K562 (cell line): ENCODE measurements at regions not wholly inside any gene's neighbourhood (a gene's known extent, or its start where the extent isn't known, plus 50 kb on each side); places are given as distances from the start of the nearest gene placed in this dataset.

Source experiments
- ATAC-seq: fragments of 200-7000 bp; cut with Tn5 transposase; 3 replicates; pipeline ENCODE4 v1.9.1; 2020; ENCODE audit warnings: moderate library complexity
- BruUV-seq: library from RNA; stranded (reverse); fragments of 400-500 nt; replicated peaks from 2 replicates; lab custom pipeline; 2021; lab: Mats Ljungman, UMichigan
- CTCF ChIA-PET: fragments of 300-600 bp; formaldehyde crosslinking; extraction: SDS; loops from one replicate; lab custom pipeline; 2021; ENCODE audit warnings: low intra/inter-chr PET ratio; lab: Yijun Ruan, JAX
- POLR2A ChIA-PET: fragments of 300-600, 350-650 bp; sonication (Branson Sonifier 250); formaldehyde crosslinking; extraction: SDS; loops from one replicate; lab custom pipeline; 2021; ENCODE audit warnings: antibody characterized with exemption, inconsistent platforms; lab: Yijun Ruan, JAX
- DNase-seq, 4 experiments: peaks; one replicate each; pipeline versions ENCODE4 v3.0.0 to v3.0.0-alpha.2; 2011 to 2018; ENCODE audit warnings: low spot score in 3 of 4, mixed read lengths in 3 of 4; ENCODE audit errors: extremely low read depth in 1 of 4
- FAIRE-seq: peaks from 2 replicates; lab custom pipeline; 2011; peaks lifted over from hg19 to GRCh38; lab: Jason Lieb, UNC
- H2AFZ ChIP-seq: 2 replicates; pipeline ENCODE4 v1.6.0; 2011; ENCODE audit warnings: low read depth, low read length, control low read depth, inconsistent platforms
- H3K27ac ChIP-seq: fragments of 200-600 bp; 3 replicates; pipeline ENCODE4 v1.8.0; 2011; ENCODE audit warnings: low read depth, mild to moderate bottlenecking, control low read depth, inconsistent platforms, low read length, moderate library complexity, mixed read lengths; ENCODE audit errors: extremely low read depth
- H3K27me3 ChIP-seq, 2 experiments: fragments of 300-600 bp in 1 of 2; 2 replicates in 1 of 2; 3 replicates in 1 of 2; pipeline versions ENCODE4 v1.6.0 to v1.8.0; 2011; ENCODE audit warnings: inconsistent platforms in 2 of 2, low read length in 2 of 2, mild to moderate bottlenecking in 1 of 2, mixed read lengths in 1 of 2, moderate library complexity in 1 of 2; ENCODE audit not compliant: control insufficient read depth in 2 of 2, insufficient read depth in 2 of 2
- H3K36me3 ChIP-seq: fragments of 300-600 bp; 3 replicates; pipeline ENCODE4 v1.8.0; 2011; ENCODE audit warnings: mild to moderate bottlenecking, low read length, inconsistent platforms; ENCODE audit not compliant: control insufficient read depth, insufficient read depth
- H3K4me1 ChIP-seq, 2 experiments: fragments of 200-600 bp in 1 of 2; replicated peaks in 1 of 2; 2 replicates in 1 of 2; 3 replicates in 1 of 2; pipeline versions ENCODE4 v1.5.1 to v1.8.0; 2011; ENCODE audit warnings: inconsistent platforms in 2 of 2, low read length in 2 of 2, mild to moderate bottlenecking in 1 of 2, mixed read lengths in 1 of 2, moderate library complexity in 1 of 2; ENCODE audit not compliant: control insufficient read depth in 2 of 2, insufficient read depth in 2 of 2
- H3K4me2 ChIP-seq: 2 replicates; pipeline ENCODE4 v1.6.1; 2011; ENCODE audit warnings: low read length, control low read depth, inconsistent platforms, mixed read lengths; ENCODE audit not compliant: insufficient read depth
- H3K4me3 ChIP-seq: fragments of 200-600 bp; sonication (generic), shearing (Covaris generic); 2 replicates; pipeline ENCODE4 v1.5.1; 2016; ENCODE audit warnings: control low read depth, inconsistent platforms
- H3K79me2 ChIP-seq: fragments of 200-600 bp; 3 replicates; pipeline ENCODE4 v1.8.0; 2011; ENCODE audit warnings: low read length, inconsistent platforms; ENCODE audit not compliant: control insufficient read depth, insufficient read depth
- H3K9ac ChIP-seq, 2 experiments: 2 replicates each; pipeline versions ENCODE4 v1.6.0 to v1.6.1; 2011; ENCODE audit warnings: low read depth in 2 of 2, low read length in 2 of 2, control low read depth in 1 of 2, inconsistent platforms in 1 of 2, mild to moderate bottlenecking in 1 of 2, mixed read lengths in 1 of 2; ENCODE audit not compliant: insufficient read depth in 1 of 2
- H3K9me1 ChIP-seq: one replicate; pipeline ENCODE4 v1.6.0; 2011; ENCODE audit warnings: inconsistent platforms, mild to moderate bottlenecking, low read length, moderate library complexity; ENCODE audit not compliant: control insufficient read depth, insufficient read depth
- H3K9me3 ChIP-seq: replicated peaks from 2 replicates; pipeline ENCODE4 v1.5.1; 2011; ENCODE audit warnings: low read depth, low read length, inconsistent platforms; ENCODE audit not compliant: control insufficient read depth, insufficient read depth
- H4K20me1 ChIP-seq: replicated peaks from 2 replicates; pipeline ENCODE4 v1.6.1; 2011; ENCODE audit warnings: low read length, inconsistent platforms, mixed read lengths; ENCODE audit not compliant: control insufficient read depth, insufficient read depth
- DPF2 ChIP-seq: fragments of 450-650 bp; IDR thresholded peaks from 2 replicates; pipeline ENCODE4 v1.6.1; 2016
- HMG20A ChIP-seq: fragments of 450-650 bp; formaldehyde crosslinking; conservative IDR thresholded peaks from 2 replicates; pipeline ENCODE4 v1.4.0; 2020; ENCODE audit warnings: mild to moderate bottlenecking, mixed read lengths
- KLF16 ChIP-seq: IDR thresholded peaks from 2 replicates; pipeline ENCODE4 v1.6.1; 2016; ENCODE audit warnings: antibody characterized with exemption
- NCOR1 ChIP-seq: fragments of 450-650 bp; IDR thresholded peaks from 2 replicates; pipeline ENCODE4 v1.6.1; 2016; ENCODE audit warnings: mild to moderate bottlenecking, moderate library complexity
- PHB ChIP-seq: fragments of 250-450 bp; sonication (Bioruptor Pico); IDR thresholded peaks from 2 replicates; pipeline ENCODE4 v1.5.0; 2021
- RBFOX2 ChIP-seq: fragments of 200-400 bp; formaldehyde crosslinking; IDR thresholded peaks from 2 replicates; pipeline ENCODE4 v1.6.1; 2017; ENCODE audit warnings: low read depth, mild to moderate bottlenecking, low read length, moderate library complexity
- RBM39 ChIP-seq: fragments of 200-400 bp; formaldehyde crosslinking; optimal IDR thresholded peaks from 2 replicates; pipeline ENCODE3; 2018; ENCODE audit warnings: low read depth, low read length
- SMAD2 ChIP-seq: fragments of 150-350 bp; IDR thresholded peaks from 2 replicates; pipeline ENCODE4 v1.6.1; 2014; ENCODE audit warnings: low read depth, mild to moderate bottlenecking, low read length
- STAT5A ChIP-seq: IDR thresholded peaks from 2 replicates; pipeline ENCODE4 v1.6.1; 2012; ENCODE audit warnings: low read length, inconsistent platforms, borderline replicate concordance
- TBP ChIP-seq: optimal IDR thresholded peaks from 2 replicates; pipeline ENCODE3; 2011; ENCODE audit warnings: low read depth, low read length, improper control_type of control experiment
- ZNF124 ChIP-seq: sonication (generic); formaldehyde crosslinking; IDR thresholded peaks from 2 replicates; pipeline ENCODE4 v1.8.1; 2022; ENCODE audit warnings: missing genetic modification reagents
- ZNF174 ChIP-seq: fragments of 250-450 bp; sonication (Bioruptor Pico); IDR thresholded peaks from 2 replicates; pipeline ENCODE4 v1.4.0; 2020; ENCODE audit warnings: mild to moderate bottlenecking
- WGBS: fragments of 100-300 bp; shearing (Covaris generic); methylation state at CpG from one replicate; pipeline ENCODE4 v1.1.6; 2016; ENCODE audit warnings: low coverage, mixed read lengths; ENCODE audit not compliant: insufficient coverage; ENCODE audit errors: missing lambda C conversion rate; 5-methylcytosine and 5-hydroxymethylcytosine counted together
- in situ Hi-C: fragments of 300-500 bp; cut with MboI; formaldehyde crosslinking; loops from 4 replicates; pipeline ENCODE4 v1.15.0; 2018; ENCODE audit warnings: inconsistent platforms, mixed read lengths
- intact Hi-C: fragments of 100-400 bp; cut with micrococcal nuclease; formaldehyde crosslinking; loops from 2 replicates; pipeline ENCODE4 v1.14.2; 2022
- TF ChIP-seq, protein P1 (sequence below), 2 experiments: fragments of 250-450 bp in 1 of 2; fragments of 450-650 bp in 1 of 2; sonication (Bioruptor Pico) in 1 of 2; IDR thresholded peaks; 2 replicates each; pipeline versions ENCODE4 v1.6.1 to v1.8.0; 2016 to 2021; ENCODE audit warnings: mild to moderate bottlenecking in 2 of 2, moderate library complexity in 2 of 2, missing compliant biosample characterization in 1 of 2, missing genetic modification characterization in 1 of 2
- TF ChIP-seq, protein P2 (sequence below): fragments of 250-450 bp; sonication (Bioruptor Pico); IDR thresholded peaks from 2 replicates; pipeline ENCODE4 v1.9.0; 2021; ENCODE audit warnings: mild to moderate bottlenecking, inconsistent platforms
- TF ChIP-seq, protein P3 (sequence below): fragments of 450-650 bp; IDR thresholded peaks from 2 replicates; pipeline ENCODE4 v1.6.1; 2017; ENCODE audit warnings: antibody characterized with exemption
- TF ChIP-seq, protein P4 (sequence below): sonication (generic); formaldehyde crosslinking; IDR thresholded peaks from 2 replicates; pipeline ENCODE4 v1.8.1; 2023; ENCODE audit warnings: mild to moderate bottlenecking, missing genetic modification reagents
- TF ChIP-seq, protein P5 (sequence below): fragments of 450-650 bp; IDR thresholded peaks from one replicate; pipeline ENCODE4 v1.6.1; 2018; ENCODE audit warnings: mild to moderate bottlenecking, moderate library complexity; ENCODE audit not compliant: partially characterized antibody

DNA sequence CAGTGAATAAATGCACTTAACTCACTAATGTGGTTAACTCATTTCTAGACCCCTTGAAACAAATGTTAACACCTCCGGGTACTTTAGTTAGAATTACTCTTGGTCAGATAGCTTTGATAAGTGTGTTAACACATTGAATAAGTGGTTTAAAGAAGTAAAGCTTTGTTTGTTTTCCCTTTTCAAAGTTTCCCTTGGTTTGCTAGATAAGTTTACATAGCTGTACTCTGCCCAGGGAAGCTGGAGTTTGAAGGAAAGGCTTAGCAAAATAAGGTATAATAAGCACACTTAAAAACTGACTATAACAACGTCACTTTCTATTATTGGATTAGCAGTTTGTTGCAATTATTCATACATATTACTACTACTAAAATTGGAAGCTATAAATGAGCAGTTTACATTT lies 1233.9 kb upstream of the ADGRL2 start:
- 0% methylated on average over 2 of the region's 2 CpGs for WGBS
- CTCF ChIA-PET, result no interaction called here
- no peak overlapping the region for H3K4me3 ChIP-seq
- intact Hi-C loops (no loop called here), in situ Hi-C loops (no loop called here)
- no peak overlapping the region for H3K27ac ChIP-seq
- no peaks in the 10 kb centered on the region for H3K4me1 ChIP-seq
- H3K9me1 ChIP-seq, result no peaks in the 10 kb centered on the region
- no peak overlapping the region for H3K4me2 ChIP-seq
- FAIRE-seq, result no peak
- POLR2A ChIA-PET, result no interaction called here
- no peaks in the 10 kb centered on the region for H3K79me2 ChIP-seq
- no peaks in the 10 kb centered on the region for H3K9me3 ChIP-seq
- no peak overlapping the region for H3K9ac ChIP-seq
- no TSS peak for BruUV-seq
- DNase-seq, result no peak
- no peaks in the 10 kb centered on the region for H3K27me3 ChIP-seq
- ATAC-seq, result no peak
- H3K36me3 ChIP-seq, result no peaks in the 10 kb centered on the region
- H2AFZ ChIP-seq, result no peak overlapping the region
- no peaks in the 10 kb centered on the region for H4K20me1 ChIP-seq
- TF ChIP-seq PHB (CRISPR knock-in tag), result no peak
- TF ChIP-seq, protein P1, sequence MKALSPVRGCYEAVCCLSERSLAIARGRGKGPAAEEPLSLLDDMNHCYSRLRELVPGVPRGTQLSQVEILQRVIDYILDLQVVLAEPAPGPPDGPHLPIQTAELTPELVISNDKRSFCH (CRISPR knock-in tag; IDR thresholded peaks at IDR 0.05), result no peak
- TF ChIP-seq, protein P1 (tag; IDR thresholded peaks at IDR 0.05), result no peak
- TF ChIP-seq, protein P2, sequence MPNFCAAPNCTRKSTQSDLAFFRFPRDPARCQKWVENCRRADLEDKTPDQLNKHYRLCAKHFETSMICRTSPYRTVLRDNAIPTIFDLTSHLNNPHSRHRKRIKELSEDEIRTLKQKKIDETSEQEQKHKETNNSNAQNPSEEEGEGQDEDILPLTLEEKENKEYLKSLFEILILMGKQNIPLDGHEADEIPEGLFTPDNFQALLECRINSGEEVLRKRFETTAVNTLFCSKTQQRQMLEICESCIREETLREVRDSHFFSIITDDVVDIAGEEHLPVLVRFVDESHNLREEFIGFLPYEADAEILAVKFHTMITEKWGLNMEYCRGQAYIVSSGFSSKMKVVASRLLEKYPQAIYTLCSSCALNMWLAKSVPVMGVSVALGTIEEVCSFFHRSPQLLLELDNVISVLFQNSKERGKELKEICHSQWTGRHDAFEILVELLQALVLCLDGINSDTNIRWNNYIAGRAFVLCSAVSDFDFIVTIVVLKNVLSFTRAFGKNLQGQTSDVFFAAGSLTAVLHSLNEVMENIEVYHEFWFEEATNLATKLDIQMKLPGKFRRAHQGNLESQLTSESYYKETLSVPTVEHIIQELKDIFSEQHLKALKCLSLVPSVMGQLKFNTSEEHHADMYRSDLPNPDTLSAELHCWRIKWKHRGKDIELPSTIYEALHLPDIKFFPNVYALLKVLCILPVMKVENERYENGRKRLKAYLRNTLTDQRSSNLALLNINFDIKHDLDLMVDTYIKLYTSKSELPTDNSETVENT (CRISPR knock-in tag), result no peak
- TF ChIP-seq, protein P3, sequence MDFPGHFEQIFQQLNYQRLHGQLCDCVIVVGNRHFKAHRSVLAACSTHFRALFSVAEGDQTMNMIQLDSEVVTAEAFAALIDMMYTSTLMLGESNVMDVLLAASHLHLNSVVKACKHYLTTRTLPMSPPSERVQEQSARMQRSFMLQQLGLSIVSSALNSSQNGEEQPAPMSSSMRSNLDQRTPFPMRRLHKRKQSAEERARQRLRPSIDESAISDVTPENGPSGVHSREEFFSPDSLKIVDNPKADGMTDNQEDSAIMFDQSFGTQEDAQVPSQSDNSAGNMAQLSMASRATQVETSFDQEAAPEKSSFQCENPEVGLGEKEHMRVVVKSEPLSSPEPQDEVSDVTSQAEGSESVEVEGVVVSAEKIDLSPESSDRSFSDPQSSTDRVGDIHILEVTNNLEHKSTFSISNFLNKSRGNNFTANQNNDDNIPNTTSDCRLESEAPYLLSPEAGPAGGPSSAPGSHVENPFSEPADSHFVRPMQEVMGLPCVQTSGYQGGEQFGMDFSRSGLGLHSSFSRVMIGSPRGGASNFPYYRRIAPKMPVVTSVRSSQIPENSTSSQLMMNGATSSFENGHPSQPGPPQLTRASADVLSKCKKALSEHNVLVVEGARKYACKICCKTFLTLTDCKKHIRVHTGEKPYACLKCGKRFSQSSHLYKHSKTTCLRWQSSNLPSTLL, result no peak
- TF ChIP-seq STAT5A, result no peak
- TF ChIP-seq, protein P4, sequence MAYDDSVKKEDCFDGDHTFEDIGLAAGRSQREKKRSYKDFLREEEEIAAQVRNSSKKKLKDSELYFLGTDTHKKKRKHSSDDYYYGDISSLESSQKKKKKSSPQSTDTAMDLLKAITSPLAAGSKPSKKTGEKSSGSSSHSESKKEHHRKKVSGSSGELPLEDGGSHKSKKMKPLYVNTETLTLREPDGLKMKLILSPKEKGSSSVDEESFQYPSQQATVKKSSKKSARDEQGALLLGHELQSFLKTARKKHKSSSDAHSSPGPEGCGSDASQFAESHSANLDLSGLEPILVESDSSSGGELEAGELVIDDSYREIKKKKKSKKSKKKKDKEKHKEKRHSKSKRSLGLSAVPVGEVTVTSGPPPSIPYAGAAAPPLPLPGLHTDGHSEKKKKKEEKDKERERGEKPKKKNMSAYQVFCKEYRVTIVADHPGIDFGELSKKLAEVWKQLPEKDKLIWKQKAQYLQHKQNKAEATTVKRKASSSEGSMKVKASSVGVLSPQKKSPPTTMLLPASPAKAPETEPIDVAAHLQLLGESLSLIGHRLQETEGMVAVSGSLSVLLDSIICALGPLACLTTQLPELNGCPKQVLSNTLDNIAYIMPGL (CRISPR knock-in tag), result no peak
- TF ChIP-seq SMAD2, result no peak
- TF ChIP-seq, protein P5, sequence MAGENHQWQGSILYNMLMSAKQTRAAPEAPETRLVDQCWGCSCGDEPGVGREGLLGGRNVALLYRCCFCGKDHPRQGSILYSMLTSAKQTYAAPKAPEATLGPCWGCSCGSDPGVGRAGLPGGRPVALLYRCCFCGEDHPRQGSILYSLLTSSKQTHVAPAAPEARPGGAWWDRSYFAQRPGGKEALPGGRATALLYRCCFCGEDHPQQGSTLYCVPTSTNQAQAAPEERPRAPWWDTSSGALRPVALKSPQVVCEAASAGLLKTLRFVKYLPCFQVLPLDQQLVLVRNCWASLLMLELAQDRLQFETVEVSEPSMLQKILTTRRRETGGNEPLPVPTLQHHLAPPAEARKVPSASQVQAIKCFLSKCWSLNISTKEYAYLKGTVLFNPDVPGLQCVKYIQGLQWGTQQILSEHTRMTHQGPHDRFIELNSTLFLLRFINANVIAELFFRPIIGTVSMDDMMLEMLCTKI, result no peak
- TF ChIP-seq DPF2, result no peak
- TF ChIP-seq ZNF174 (CRISPR knock-in tag), result no peak
- TF ChIP-seq HMG20A (CRISPR knock-in tag), result no peak
- no peak for TF ChIP-seq NCOR1
- no peak for TF ChIP-seq RBFOX2
- TF ChIP-seq KLF16, result no peak
- TF ChIP-seq RBM39, result no peak
- no peak for TF ChIP-seq TBP
- no peak for TF ChIP-seq ZNF124 (CRISPR knock-in tag)
